SK-N-SH (cell line): ENCODE measurements at regions not wholly inside any gene's neighbourhood (a gene's known extent, or its start where the extent isn't known, plus 50 kb on each side); places are given as distances from the start of the nearest gene placed in this dataset.

Source experiments
- CTCF ChIA-PET: fragments of 300-600, 350-600 bp; formaldehyde crosslinking; extraction: SDS; loops from one replicate; lab custom pipeline; 2021; lab: Yijun Ruan, JAX
- POLR2A ChIA-PET: fragments of 350-600 bp; sonication (Branson Sonifier 250); formaldehyde crosslinking; extraction: SDS; loops from one replicate; lab custom pipeline; 2020; ENCODE audit warnings: antibody characterized with exemption, inconsistent platforms; lab: Yijun Ruan, JAX
- DNase-seq: peaks from one replicate; pipeline ENCODE4 v3.0.0; 2012
- H2AFZ ChIP-seq: fragments of 200-600 bp; sonication (generic); 2 replicates; pipeline ENCODE4 v1.8.1; 2016; ENCODE audit warnings: antibody characterized with exemption, mild to moderate bottlenecking, low read depth
- H3F3A ChIP-seq: fragments of 200-600 bp; sonication (generic); replicated peaks from 2 replicates; pipeline ENCODE3; 2016; ENCODE audit warnings: antibody characterized with exemption, mild to moderate bottlenecking; ENCODE audit not compliant: insufficient read depth
- H3K27ac ChIP-seq, 2 experiments: fragments of 200-500 bp in 1 of 2; fragments of 200-600 bp in 1 of 2; sonication (Bioruptor generic) in 1 of 2; sonication (generic), shearing (Covaris generic) in 1 of 2; 2 replicates each; pipeline versions ENCODE4 v1.5.1 to v1.6.1; 2014 to 2016; ENCODE audit warnings: low read depth in 2 of 2, inconsistent platforms in 1 of 2, low read length in 1 of 2, mild to moderate bottlenecking in 1 of 2, mixed read lengths in 1 of 2
- H3K27me3 ChIP-seq: fragments of 200-600 bp; sonication (generic), shearing (Covaris generic); 2 replicates; pipeline ENCODE4 v1.6.1; 2016; ENCODE audit warnings: mixed run types; ENCODE audit not compliant: insufficient read depth
- H3K36me3 ChIP-seq, 2 experiments: fragments of 200-500 bp in 1 of 2; fragments of 200-600 bp in 1 of 2; sonication (Bioruptor generic) in 1 of 2; sonication (generic) in 1 of 2; replicated peaks in 1 of 2; 2 replicates each; pipeline versions ENCODE3 to v1.5.1; 2014 to 2016; ENCODE audit warnings: low read length in 1 of 2, mild to moderate bottlenecking in 1 of 2; ENCODE audit not compliant: insufficient read depth in 2 of 2, control insufficient read depth in 1 of 2
- H3K4me1 ChIP-seq, 2 experiments: fragments of 200-500 bp in 1 of 2; fragments of 200-600 bp in 1 of 2; sonication (Bioruptor generic) in 1 of 2; sonication (generic), shearing (Covaris generic) in 1 of 2; 2 replicates each; pipeline versions ENCODE4 v1.5.1 to v1.6.1; 2014 to 2016; ENCODE audit warnings: low read depth in 1 of 2, low read length in 1 of 2, mixed run types in 1 of 2; ENCODE audit not compliant: insufficient read depth in 2 of 2, control insufficient read depth in 1 of 2
- H3K4me2 ChIP-seq: fragments of 200-600 bp; sonication (generic), shearing (Covaris generic); 2 replicates; pipeline ENCODE4 v1.6.1; 2017; ENCODE audit warnings: mixed run types
- H3K4me3 ChIP-seq, 2 experiments: fragments of 200-500 bp in 1 of 2; fragments of 200-600 bp in 1 of 2; sonication (Bioruptor generic) in 1 of 2; sonication (generic), shearing (Covaris generic) in 1 of 2; 2 replicates each; pipeline versions ENCODE4 v1.5.1 to v1.8.1; 2014 to 2016; ENCODE audit warnings: low read depth in 2 of 2, inconsistent platforms in 1 of 2, low read length in 1 of 2, mild to moderate bottlenecking in 1 of 2, mixed read lengths in 1 of 2, moderate library complexity in 1 of 2
- H3K79me2 ChIP-seq: fragments of 200-600 bp; sonication (generic); 2 replicates; pipeline ENCODE4 v1.8.1; 2017; ENCODE audit warnings: mild to moderate bottlenecking; ENCODE audit not compliant: insufficient read depth
- H3K9ac ChIP-seq: fragments of 200-600 bp; sonication (generic); 2 replicates; pipeline ENCODE4 v1.6.1; 2017; ENCODE audit warnings: mixed run types
- H3K9me2 ChIP-seq: fragments of 200-600 bp; sonication (generic); 2 replicates; pipeline ENCODE4 v1.6.1; 2017; ENCODE audit warnings: mixed run types
- H3K9me3 ChIP-seq: fragments of 200-600 bp; sonication (generic); 2 replicates; pipeline ENCODE4 v1.6.1; 2017; ENCODE audit warnings: mixed run types, mild to moderate bottlenecking, moderate library complexity
- H4K20me1 ChIP-seq: fragments of 200-600 bp; sonication (generic); 2 replicates; pipeline ENCODE4 v1.6.1; 2017; ENCODE audit warnings: mild to moderate bottlenecking, mixed run types; ENCODE audit not compliant: insufficient read depth
- CHD2 ChIP-seq: fragments of 150-350 bp; IDR thresholded peaks from 2 replicates; pipeline ENCODE4 v1.6.1; 2018; ENCODE audit warnings: low read length; ENCODE audit not compliant: partially characterized antibody
- ELF1 ChIP-seq: IDR thresholded peaks from 2 replicates; pipeline ENCODE4 v1.4.0; 2012
- EP300 ChIP-seq, 2 experiments: IDR thresholded peaks; 2 replicates each; pipeline versions ENCODE4 v1.4.0 to v1.6.1; 2012; ENCODE audit warnings: borderline replicate concordance in 1 of 2, low read depth in 1 of 2, low read length in 1 of 2
- FOSL2 ChIP-seq: IDR thresholded peaks from 2 replicates; pipeline ENCODE4 v1.4.0; 2012; ENCODE audit warnings: low read depth, mild to moderate bottlenecking, moderate library complexity, borderline replicate concordance
- FOXJ3 ChIP-seq: sonication (generic); formaldehyde crosslinking; IDR thresholded peaks from 2 replicates; pipeline ENCODE4 v1.5.1; 2020; ENCODE audit warnings: mild to moderate bottlenecking, missing genetic modification reagents
- FOXM1 ChIP-seq: IDR thresholded peaks from 2 replicates; pipeline ENCODE4 v1.4.0; 2012; ENCODE audit warnings: low read depth, mild to moderate bottlenecking
- GATA2 ChIP-seq: sonication (generic); formaldehyde crosslinking; IDR thresholded peaks from 2 replicates; pipeline ENCODE4 v1.5.0; 2020; ENCODE audit warnings: mild to moderate bottlenecking, missing genetic modification reagents
- MXI1 ChIP-seq: IDR thresholded peaks from 2 replicates; pipeline ENCODE4 v1.6.1; 2012; ENCODE audit warnings: mild to moderate bottlenecking, low read depth, low read length, improper control_type of control experiment
- NFIC ChIP-seq: IDR thresholded peaks from 2 replicates; pipeline ENCODE4 v1.4.0; 2012; ENCODE audit warnings: borderline replicate concordance
- RCOR1 ChIP-seq: fragments of 150-350 bp; IDR thresholded peaks from 2 replicates; pipeline ENCODE4 v1.6.1; 2017; ENCODE audit warnings: antibody characterized with exemption, low read length
- RFX5 ChIP-seq: IDR thresholded peaks from 2 replicates; pipeline ENCODE4 v1.6.1; 2012; ENCODE audit warnings: mild to moderate bottlenecking, improper control_type of control experiment, low read length
- RXRA ChIP-seq: IDR thresholded peaks from 2 replicates; pipeline ENCODE4 v1.4.0; 2012; ENCODE audit warnings: low read depth, mild to moderate bottlenecking, borderline replicate concordance
- SIN3A ChIP-seq: IDR thresholded peaks from 2 replicates; pipeline ENCODE4 v1.6.1; 2012; ENCODE audit warnings: low read depth, mild to moderate bottlenecking, low read length, moderate library complexity, borderline replicate concordance
- TAF1 ChIP-seq: IDR thresholded peaks from 2 replicates; pipeline ENCODE4 v1.6.1; 2012; ENCODE audit warnings: low read depth, mild to moderate bottlenecking, low read length, moderate library complexity, borderline replicate concordance
- TCF12 ChIP-seq: IDR thresholded peaks from 2 replicates; pipeline ENCODE4 v1.4.0; 2012
- TEAD4 ChIP-seq: IDR thresholded peaks from 2 replicates; pipeline ENCODE4 v1.4.0; 2012; ENCODE audit warnings: mild to moderate bottlenecking, borderline replicate concordance; ENCODE audit not compliant: insufficient read depth
- YY1 ChIP-seq: IDR thresholded peaks from 2 replicates; pipeline ENCODE4 v1.4.0; 2012; ENCODE audit warnings: low read depth, mild to moderate bottlenecking
- WGBS: methylation state at CpG from one replicate; pipeline ENCODE4 v1.1.6; 2017; ENCODE audit warnings: low lambda C conversion rate; 5-methylcytosine and 5-hydroxymethylcytosine counted together
- TF ChIP-seq, protein P1 (sequence below): IDR thresholded peaks from 2 replicates; pipeline ENCODE4; 2012
- TF ChIP-seq, protein P2 (sequence below): fragments of 150-350 bp; IDR thresholded peaks from 2 replicates; pipeline ENCODE4 v1.6.1; 2016; ENCODE audit warnings: mild to moderate bottlenecking, low read depth, low read length
- TF ChIP-seq, protein P3 (sequence below): fragments of 200-600 bp; sonication (generic); IDR thresholded peaks from 2 replicates; pipeline ENCODE4 v1.6.1; 2017; ENCODE audit warnings: antibody characterized with exemption, mild to moderate bottlenecking, moderate library complexity

DNA sequence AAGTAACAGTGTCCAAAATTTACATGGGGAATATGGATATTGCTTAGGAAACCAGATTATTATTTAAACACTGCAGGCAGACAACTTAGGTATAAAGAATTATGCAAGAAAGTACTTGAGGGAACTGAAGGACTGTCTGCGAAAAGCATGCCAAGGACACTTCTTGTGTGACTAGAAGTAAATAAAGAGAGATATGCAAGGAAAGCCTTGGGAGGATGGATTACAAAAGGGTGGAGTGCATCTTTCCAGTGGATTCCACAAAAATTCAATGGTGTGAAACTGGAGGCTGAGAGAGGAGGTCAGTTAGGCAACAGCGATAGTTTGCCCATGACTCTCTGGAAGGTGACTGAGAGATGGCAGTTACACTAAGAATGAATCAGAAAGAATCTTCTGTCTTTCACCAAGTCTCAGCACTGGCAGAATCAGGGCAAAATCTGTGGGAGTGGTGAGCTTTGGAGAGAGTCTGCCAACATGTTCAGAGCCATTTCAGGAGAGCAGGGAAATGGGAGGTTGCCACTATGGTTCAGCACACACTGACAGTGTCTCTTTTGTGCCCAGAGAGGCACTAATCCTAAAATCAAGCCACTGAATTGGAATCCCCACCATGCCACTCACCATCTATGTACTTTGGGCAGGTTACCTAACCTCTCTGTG lies 331.6 kb downstream of the BMPER start (continued):
- TF ChIP-seq FOXJ3 (CRISPR knock-in tag), result no peak
- TF ChIP-seq, all 33 proteins: peak for 0

DNA sequence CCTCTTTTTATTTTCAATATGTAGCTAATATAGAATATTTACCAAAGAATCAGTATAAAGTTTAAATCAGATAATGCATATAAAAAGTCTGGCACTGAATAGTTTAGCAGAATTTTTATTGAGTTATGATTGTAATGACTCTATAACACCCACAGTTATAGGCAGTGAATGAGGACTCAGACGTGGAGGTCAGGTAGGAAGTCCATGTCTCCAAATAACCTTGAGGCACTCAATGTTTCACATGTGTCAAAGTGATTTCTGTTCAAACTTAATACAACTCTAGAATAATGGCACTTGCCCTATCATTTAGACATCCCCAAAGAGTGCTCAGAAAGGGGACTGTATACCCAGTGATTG lies 332.1 kb downstream of the BMPER start:
- POLR2A ChIA-PET, result no interaction called here
- no peak overlapping the region for H3K27ac ChIP-seq
- peaks cover 6% of the 10 kb centered on the region for H3F3A ChIP-seq
- H3K4me3 ChIP-seq, result no peak overlapping the region
- H3K9me3 ChIP-seq, result no peaks in the 10 kb centered on the region
- no peak overlapping the region for H3K4me2 ChIP-seq
- 31% methylated on average over 1 of the region's 1 CpG for WGBS
- no peaks in the 10 kb centered on the region for H3K9me2 ChIP-seq
- no peak overlapping the region for H2AFZ ChIP-seq
- H4K20me1 ChIP-seq, result no peaks in the 10 kb centered on the region
- H3K79me2 ChIP-seq, result no peaks in the 10 kb centered on the region
- H3K27me3 ChIP-seq, result no peaks in the 10 kb centered on the region
- no peak overlapping the region for H3K9ac ChIP-seq
- CTCF ChIA-PET, result no interaction called here
- no peaks in the 10 kb centered on the region for H3K36me3 ChIP-seq
- DNase-seq, result no peak
- no peak for TF ChIP-seq RCOR1
- no peak for TF ChIP-seq GATA2 (CRISPR knock-in tag)
- no peak for TF ChIP-seq FOSL2
- TF ChIP-seq NFIC, result no peak
- TF ChIP-seq, protein P1, sequence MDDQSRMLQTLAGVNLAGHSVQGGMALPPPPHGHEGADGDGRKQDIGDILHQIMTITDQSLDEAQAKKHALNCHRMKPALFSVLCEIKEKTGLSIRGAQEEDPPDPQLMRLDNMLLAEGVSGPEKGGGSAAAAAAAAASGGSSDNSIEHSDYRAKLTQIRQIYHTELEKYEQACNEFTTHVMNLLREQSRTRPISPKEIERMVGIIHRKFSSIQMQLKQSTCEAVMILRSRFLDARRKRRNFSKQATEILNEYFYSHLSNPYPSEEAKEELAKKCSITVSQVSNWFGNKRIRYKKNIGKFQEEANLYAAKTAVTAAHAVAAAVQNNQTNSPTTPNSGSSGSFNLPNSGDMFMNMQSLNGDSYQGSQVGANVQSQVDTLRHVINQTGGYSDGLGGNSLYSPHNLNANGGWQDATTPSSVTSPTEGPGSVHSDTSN, result no peak
- no peak for TF ChIP-seq TAF1
- TF ChIP-seq, protein P2, sequence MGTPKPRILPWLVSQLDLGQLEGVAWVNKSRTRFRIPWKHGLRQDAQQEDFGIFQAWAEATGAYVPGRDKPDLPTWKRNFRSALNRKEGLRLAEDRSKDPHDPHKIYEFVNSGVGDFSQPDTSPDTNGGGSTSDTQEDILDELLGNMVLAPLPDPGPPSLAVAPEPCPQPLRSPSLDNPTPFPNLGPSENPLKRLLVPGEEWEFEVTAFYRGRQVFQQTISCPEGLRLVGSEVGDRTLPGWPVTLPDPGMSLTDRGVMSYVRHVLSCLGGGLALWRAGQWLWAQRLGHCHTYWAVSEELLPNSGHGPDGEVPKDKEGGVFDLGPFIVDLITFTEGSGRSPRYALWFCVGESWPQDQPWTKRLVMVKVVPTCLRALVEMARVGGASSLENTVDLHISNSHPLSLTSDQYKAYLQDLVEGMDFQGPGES, result no peak
- no peak for TF ChIP-seq EP300 (IDR thresholded peaks at IDR 0.05; ENCODE audit: borderline replicate concordance in 1 of 2, low read depth in 1 of 2, low read length in 1 of 2)
- TF ChIP-seq TEAD4, result no peak
- no peak for TF ChIP-seq RXRA
- no peak for TF ChIP-seq YY1
- TF ChIP-seq ELF1, result no peak
- no peak for TF ChIP-seq SIN3A
- no peak for TF ChIP-seq RFX5
- no peak for TF ChIP-seq FOXJ3 (CRISPR knock-in tag)
- TF ChIP-seq, protein P3, sequence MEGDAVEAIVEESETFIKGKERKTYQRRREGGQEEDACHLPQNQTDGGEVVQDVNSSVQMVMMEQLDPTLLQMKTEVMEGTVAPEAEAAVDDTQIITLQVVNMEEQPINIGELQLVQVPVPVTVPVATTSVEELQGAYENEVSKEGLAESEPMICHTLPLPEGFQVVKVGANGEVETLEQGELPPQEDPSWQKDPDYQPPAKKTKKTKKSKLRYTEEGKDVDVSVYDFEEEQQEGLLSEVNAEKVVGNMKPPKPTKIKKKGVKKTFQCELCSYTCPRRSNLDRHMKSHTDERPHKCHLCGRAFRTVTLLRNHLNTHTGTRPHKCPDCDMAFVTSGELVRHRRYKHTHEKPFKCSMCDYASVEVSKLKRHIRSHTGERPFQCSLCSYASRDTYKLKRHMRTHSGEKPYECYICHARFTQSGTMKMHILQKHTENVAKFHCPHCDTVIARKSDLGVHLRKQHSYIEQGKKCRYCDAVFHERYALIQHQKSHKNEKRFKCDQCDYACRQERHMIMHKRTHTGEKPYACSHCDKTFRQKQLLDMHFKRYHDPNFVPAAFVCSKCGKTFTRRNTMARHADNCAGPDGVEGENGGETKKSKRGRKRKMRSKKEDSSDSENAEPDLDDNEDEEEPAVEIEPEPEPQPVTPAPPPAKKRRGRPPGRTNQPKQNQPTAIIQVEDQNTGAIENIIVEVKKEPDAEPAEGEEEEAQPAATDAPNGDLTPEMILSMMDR, result no peak
- TF ChIP-seq FOXM1, result no peak
- TF ChIP-seq MXI1, result no peak
- no peak for TF ChIP-seq CHD2
- TF ChIP-seq TCF12, result no peak
- H3K4me1 ChIP-seq, result peaks cover 0 to 7% of the 10 kb centered on the region in 2 experiments; a peak in 1 of 4 replicates
